Astrocyte of the spinal cord (primary cell): ENCODE measurements at regions not wholly inside any gene's neighbourhood (a gene's known extent, or its start where the extent isn't known, plus 50 kb on each side); places are given as distances from the start of the nearest gene placed in this dataset.

Experiments used
- DNase-seq: peaks from one replicate; pipeline ENCODE4 v3.0.0; 2011; ENCODE audit warnings: low read depth, low spot score
- H3K4me3 ChIP-seq: 2 replicates; pipeline ENCODE4 v1.5.1; 2011; ENCODE audit warnings: low read depth, mild to moderate bottlenecking, low read length, moderate library complexity
- in situ Hi-C: cut with HindIII; loops from 2 replicates; pipeline ENCODE4 v1.10.0; 2017; ENCODE audit warnings: low sequenced_read_pairs
- TF ChIP-seq, protein P1 (sequence below): IDR thresholded peaks from 2 replicates; pipeline ENCODE4 v1.5.1; 2012; ENCODE audit warnings: low read depth, mild to moderate bottlenecking, low read length, inconsistent platforms

DNA sequence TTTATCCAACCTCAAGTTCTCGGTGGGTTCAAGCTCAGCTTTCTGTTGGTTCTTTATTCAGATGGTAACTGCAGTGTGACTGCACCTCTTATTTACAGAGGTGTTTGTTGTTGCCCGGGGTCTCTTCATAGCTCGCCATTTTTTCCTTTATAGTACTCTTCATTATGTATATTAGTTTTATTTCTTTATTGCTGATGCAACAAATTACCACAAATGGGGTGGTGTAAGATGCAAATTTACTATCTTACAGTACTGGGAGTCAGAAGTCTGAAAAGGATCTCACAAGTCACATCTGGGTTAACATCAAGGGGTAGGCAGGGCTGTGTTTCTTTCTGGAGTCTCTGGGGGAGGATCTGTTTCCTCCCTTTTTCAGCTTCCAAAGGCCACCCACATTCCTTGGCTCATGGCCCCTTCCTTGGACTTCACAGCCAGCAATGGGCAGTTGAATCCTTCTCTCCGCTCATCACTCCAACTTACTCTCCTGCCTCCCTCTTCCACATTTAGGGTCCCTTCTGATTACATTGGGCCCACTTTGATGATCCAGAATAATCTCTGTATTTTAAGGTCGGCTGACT is 241.2 kb downstream of the HAPSTR1 start:
- TF ChIP-seq, protein P1, sequence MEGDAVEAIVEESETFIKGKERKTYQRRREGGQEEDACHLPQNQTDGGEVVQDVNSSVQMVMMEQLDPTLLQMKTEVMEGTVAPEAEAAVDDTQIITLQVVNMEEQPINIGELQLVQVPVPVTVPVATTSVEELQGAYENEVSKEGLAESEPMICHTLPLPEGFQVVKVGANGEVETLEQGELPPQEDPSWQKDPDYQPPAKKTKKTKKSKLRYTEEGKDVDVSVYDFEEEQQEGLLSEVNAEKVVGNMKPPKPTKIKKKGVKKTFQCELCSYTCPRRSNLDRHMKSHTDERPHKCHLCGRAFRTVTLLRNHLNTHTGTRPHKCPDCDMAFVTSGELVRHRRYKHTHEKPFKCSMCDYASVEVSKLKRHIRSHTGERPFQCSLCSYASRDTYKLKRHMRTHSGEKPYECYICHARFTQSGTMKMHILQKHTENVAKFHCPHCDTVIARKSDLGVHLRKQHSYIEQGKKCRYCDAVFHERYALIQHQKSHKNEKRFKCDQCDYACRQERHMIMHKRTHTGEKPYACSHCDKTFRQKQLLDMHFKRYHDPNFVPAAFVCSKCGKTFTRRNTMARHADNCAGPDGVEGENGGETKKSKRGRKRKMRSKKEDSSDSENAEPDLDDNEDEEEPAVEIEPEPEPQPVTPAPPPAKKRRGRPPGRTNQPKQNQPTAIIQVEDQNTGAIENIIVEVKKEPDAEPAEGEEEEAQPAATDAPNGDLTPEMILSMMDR = no peak
- H3K4me3 ChIP-seq = no peak overlapping the region
- DNase-seq = no peak
- in situ Hi-C loops = no loop called here

DNA sequence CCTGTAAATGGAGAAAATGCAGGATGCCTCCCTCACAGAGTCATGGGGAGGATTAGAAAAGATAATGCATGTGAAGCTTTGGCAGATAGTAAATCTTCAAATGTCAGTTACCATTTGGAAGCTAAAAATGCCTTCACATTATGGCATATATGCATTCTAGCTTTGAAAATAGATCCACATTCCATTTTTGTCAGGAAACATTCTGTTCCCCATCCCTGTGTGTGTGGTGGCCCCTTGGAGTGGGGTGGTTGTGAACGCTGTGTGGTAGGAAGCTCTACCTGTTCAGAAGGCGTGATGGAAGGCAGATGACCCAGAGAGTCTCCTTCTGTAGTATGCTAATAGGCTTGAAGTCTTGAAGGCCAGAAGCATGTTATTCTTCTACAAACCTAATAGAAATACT is 242.0 kb downstream of the HAPSTR1 start:
- in situ Hi-C loops = no loop called here
- no peak overlapping the region for H3K4me3 ChIP-seq
- no peak for DNase-seq
- TF ChIP-seq, protein P1 = no peak

DNA sequence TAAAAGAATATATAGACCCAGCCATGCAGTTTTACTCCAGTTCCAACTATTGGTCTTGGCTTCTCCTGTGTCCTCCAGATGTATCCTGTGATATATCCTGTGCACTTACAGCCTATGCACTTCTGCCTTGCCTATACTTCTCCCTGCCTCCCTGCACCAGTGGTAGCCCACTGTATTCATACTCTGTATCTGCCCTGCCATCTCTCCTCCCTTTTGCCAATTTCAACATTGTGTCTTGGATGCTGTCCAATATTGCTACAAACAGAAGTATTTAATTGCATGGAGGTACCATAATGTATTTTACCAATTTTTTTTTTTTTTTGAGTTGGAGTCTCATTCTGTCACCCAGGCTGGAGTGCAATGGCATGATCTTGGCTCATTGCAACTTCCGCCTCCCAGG is 242.7 kb downstream of the HAPSTR1 start:
- in situ Hi-C loops = no loop called here
- TF ChIP-seq, protein P1 = no peak
- no peak overlapping the region for H3K4me3 ChIP-seq
- no peak for DNase-seq

DNA sequence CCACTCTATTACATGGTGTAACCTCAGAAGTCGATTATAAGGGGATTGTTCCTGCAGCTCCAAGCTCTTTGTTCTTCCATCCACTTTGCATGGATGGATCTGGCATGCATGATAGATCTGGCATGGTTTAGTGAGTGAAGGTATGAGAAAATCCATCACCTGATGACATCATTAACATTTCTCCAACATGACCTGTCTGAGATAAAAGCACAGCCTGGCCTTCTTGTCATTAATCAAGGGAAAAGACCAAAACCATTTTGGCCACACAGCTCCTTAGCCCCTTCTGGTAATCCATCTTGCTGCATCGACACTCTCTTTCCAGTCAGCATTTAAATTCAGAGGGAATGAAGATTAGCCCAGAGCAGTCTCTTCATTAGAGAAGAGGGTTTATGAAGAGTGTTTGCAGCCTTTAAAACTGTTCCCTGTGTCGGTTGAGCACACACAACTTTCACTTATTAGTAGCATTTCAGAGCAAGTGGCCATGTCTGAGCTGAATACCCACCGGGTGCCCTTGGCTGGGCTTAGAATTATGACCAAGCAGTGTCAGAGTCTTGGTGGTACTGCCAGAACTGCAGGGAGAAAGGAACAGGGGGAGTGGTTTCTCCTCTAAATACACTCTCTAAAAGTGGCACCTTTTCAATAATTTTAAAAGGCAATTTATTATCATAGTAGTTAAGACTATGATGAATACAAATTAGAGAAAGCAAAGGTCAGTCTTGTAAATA is 246.0 kb downstream of the HAPSTR1 start:
- in situ Hi-C loops = no loop called here
- no peak for DNase-seq
- TF ChIP-seq, protein P1 = no peak
- no peak overlapping the region for H3K4me3 ChIP-seq

DNA sequence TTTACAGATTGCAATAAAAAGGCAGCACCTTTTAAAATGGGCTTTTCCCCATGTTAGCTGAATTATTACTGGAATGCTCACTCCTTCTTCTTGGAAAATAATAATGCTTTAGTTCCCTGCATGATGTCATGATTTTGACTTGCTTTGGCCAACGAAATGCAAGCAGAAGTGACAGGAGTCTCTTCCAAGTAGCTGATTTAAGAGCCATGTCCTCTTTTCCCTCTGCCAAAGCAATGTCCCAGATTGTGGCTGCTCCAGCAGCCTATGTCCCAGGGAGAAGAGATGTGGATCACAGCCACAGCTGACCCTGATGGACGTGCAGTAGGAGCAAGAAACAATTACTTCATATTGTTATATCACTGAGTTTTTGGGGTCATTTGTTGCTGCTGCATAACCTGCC is 246.6 kb downstream of the HAPSTR1 start:
- no peak overlapping the region for H3K4me3 ChIP-seq
- in situ Hi-C loops = no loop called here
- no peak for DNase-seq
- TF ChIP-seq, protein P1 = no peak

DNA sequence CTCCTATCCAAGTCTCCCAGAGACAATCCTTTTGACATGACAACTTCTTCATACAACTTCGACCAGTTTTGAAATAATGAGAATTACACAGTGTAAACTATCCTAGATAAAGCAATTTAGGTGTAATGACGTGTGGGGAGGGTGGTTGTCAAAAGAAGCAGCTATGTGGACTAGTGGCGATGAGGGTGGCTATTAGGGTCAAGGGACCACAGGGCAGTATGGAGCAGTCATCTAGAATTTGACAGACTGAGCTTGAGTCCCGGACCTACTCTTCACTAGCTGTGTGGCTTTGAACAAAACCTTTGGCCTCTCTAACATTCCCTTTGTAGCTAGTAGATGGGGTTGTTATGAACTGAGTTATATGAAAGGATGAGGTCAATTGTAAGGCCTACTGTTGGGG is 247.1 kb downstream of the HAPSTR1 start:
- in situ Hi-C loops = no loop called here
- DNase-seq = no peak
- no peak overlapping the region for H3K4me3 ChIP-seq
- TF ChIP-seq, protein P1 = no peak
